ENCODE measurements at regions not wholly inside any gene's neighbourhood (a gene's known extent, or its start where the extent isn't known, plus 50 kb on each side); places are given as distances from the start of the nearest gene placed in this dataset.

- Histone ChIP-seq H3K36me3 (ENCODE audit: insufficient read depth, low read length) (no peaks in the 10 kb centered on the region), H3K4me3 (ENCODE audit: low read depth, low read length, poor library complexity, severe bottlenecking) (no peak overlapping the region), H4K20me1 (ENCODE audit: insufficient read depth, low read length) (no peaks in the 10 kb centered on the region), H3K9ac (ENCODE audit: low read length) (no peak overlapping the region), H2AFZ (ENCODE audit: low read length) (no peak overlapping the region), H3K27me3 (ENCODE audit: insufficient read depth, low read length) (no peaks in the 10 kb centered on the region), H3F3A (ENCODE audit: insufficient read depth, low read length) (no peaks in the 10 kb centered on the region), H3K9me3 (ENCODE audit: low read length) (no peaks in the 10 kb centered on the region), H3K79me2 (ENCODE audit: insufficient read depth, low read length) (no peaks in the 10 kb centered on the region), H3K9me2 (ENCODE audit: low read depth, low read length) (no peaks in the 10 kb centered on the region), H3K4me2 (ENCODE audit: low read length) (no peak overlapping the region), H3K4me1 (ENCODE audit: insufficient read depth, low read length, severe bottlenecking) (no peaks in the 10 kb centered on the region), H3K27ac (ENCODE audit: low read depth, low read length, poor library complexity, severe bottlenecking) (no peak overlapping the region)
- TF ChIP-seq CTCF (IDR thresholded peaks at IDR 0.05; ENCODE audit: low read length) = no peak
- TF ChIP-seq EZH2 (IDR thresholded peaks at IDR 0.05; ENCODE audit: borderline replicate concordance, low read length) = no peak
Measured at GRCh38 chr12:24206621-24207020, 257.2 kb upstream of the SOX5 start.

GRCh38 chr12:24201258-24201970 is 251.9 kb upstream of the SOX5 start:
- no peaks in the 10 kb centered on the region for H3K79me2 ChIP-seq (ENCODE audit: insufficient read depth, low read length)
- H2AFZ ChIP-seq (ENCODE audit: low read length) = no peak overlapping the region
- no peaks in the 10 kb centered on the region for H3K9me3 ChIP-seq (ENCODE audit: low read length)
- H3K27me3 ChIP-seq (ENCODE audit: insufficient read depth, low read length) = no peaks in the 10 kb centered on the region
- no peak overlapping the region for H3K27ac ChIP-seq (ENCODE audit: low read depth, low read length, poor library complexity, severe bottlenecking)
- H3K9me2 ChIP-seq (ENCODE audit: low read depth, low read length) = no peaks in the 10 kb centered on the region
- no peaks in the 10 kb centered on the region for H3K36me3 ChIP-seq (ENCODE audit: insufficient read depth, low read length)
- H3F3A ChIP-seq (ENCODE audit: insufficient read depth, low read length) = no peaks in the 10 kb centered on the region
- no peak overlapping the region for H3K4me2 ChIP-seq (ENCODE audit: low read length)
- no peak overlapping the region for H3K4me3 ChIP-seq (ENCODE audit: low read depth, low read length, poor library complexity, severe bottlenecking)
- no peaks in the 10 kb centered on the region for H4K20me1 ChIP-seq (ENCODE audit: insufficient read depth, low read length)
- no peaks in the 10 kb centered on the region for H3K4me1 ChIP-seq (ENCODE audit: insufficient read depth, low read length, severe bottlenecking)
- H3K9ac ChIP-seq (ENCODE audit: low read length) = no peak overlapping the region
- TF ChIP-seq EZH2 (IDR thresholded peaks at IDR 0.05; ENCODE audit: borderline replicate concordance, low read length) (no peak), CTCF (IDR thresholded peaks at IDR 0.05; ENCODE audit: low read length) (no peak)

GRCh38 chr12:24200010-24200409 is 250.5 kb upstream of the SOX5 start:
- Histone ChIP-seq H3K4me2 (ENCODE audit: low read length) (no peak overlapping the region), H3K9me3 (ENCODE audit: low read length) (no peaks in the 10 kb centered on the region), H2AFZ (ENCODE audit: low read length) (no peak overlapping the region), H3K9ac (ENCODE audit: low read length) (no peak overlapping the region), H3F3A (ENCODE audit: insufficient read depth, low read length) (no peaks in the 10 kb centered on the region), H3K79me2 (ENCODE audit: insufficient read depth, low read length) (no peaks in the 10 kb centered on the region), H3K36me3 (ENCODE audit: insufficient read depth, low read length) (no peaks in the 10 kb centered on the region), H3K4me1 (ENCODE audit: insufficient read depth, low read length, severe bottlenecking) (no peaks in the 10 kb centered on the region), H3K27me3 (ENCODE audit: insufficient read depth, low read length) (no peaks in the 10 kb centered on the region), H3K9me2 (ENCODE audit: low read depth, low read length) (no peaks in the 10 kb centered on the region), H4K20me1 (ENCODE audit: insufficient read depth, low read length) (no peaks in the 10 kb centered on the region), H3K4me3 (ENCODE audit: low read depth, low read length, poor library complexity, severe bottlenecking) (no peak overlapping the region), H3K27ac (ENCODE audit: low read depth, low read length, poor library complexity, severe bottlenecking) (no peak overlapping the region)
- TF ChIP-seq EZH2 (IDR thresholded peaks at IDR 0.05; ENCODE audit: borderline replicate concordance, low read length) (no peak), CTCF (IDR thresholded peaks at IDR 0.05; ENCODE audit: low read length) (no peak)
